GM19468 (cell line): ENCODE measurements at regions not wholly inside any gene's neighbourhood (a gene's known extent, or its start where the extent isn't known, plus 50 kb on each side); places are given as distances from the start of the nearest gene placed in this dataset.
"Not testable (repeated sequence)": the region's sequence is repeated elsewhere in the genome, so short reads cannot be mapped to it uniquely, and the experiment has no call there.

ENCODE experiments used
- ATAC-seq: cut with Tn5 transposase; IDR thresholded peaks from one replicate; pipeline ENCODE4 v1.9.1; 2021; ENCODE audit warnings: mild to moderate bottlenecking, moderate library complexity, moderate number of reproducible peaks; ENCODE audit not compliant: unreplicated experiment; ENCODE audit errors: extremely low read depth

GRCh38 chr3:76495216-76495615, 544.7 kb upstream of the ROBO2 start:
- no peak for ATAC-seq

- no peak for ATAC-seq
Measured at GRCh38 chr3:76497636-76498035, 542.3 kb upstream of the ROBO2 start.

GRCh38 chr3:76500746-76501275, 539.1 kb upstream of the ROBO2 start:
- no peak for ATAC-seq

GRCh38 chr3:76501315-76501714, 538.6 kb upstream of the ROBO2 start:
- no peak for ATAC-seq

- ATAC-seq, result no peak
Measured at GRCh38 chr3:76502076-76502475, 537.8 kb upstream of the ROBO2 start.

- ATAC-seq, result no peak
Measured at GRCh38 chr3:76505202-76505845, 534.6 kb upstream of the ROBO2 start.

GRCh38 chr3:76509179-76509830, 530.6 kb upstream of the ROBO2 start:
- no peak for ATAC-seq

- ATAC-seq, result no peak
Measured at GRCh38 chr3:76514836-76515235, 525.1 kb upstream of the ROBO2 start.

- no peak for ATAC-seq
Measured at GRCh38 chr3:76523337-76523736, 516.6 kb upstream of the ROBO2 start.

- ATAC-seq, result no peak
Measured at GRCh38 chr3:76525726-76526125, 514.2 kb upstream of the ROBO2 start.

- no peak for ATAC-seq
Measured at GRCh38 chr3:76527773-76528172, 512.1 kb upstream of the ROBO2 start.

GRCh38 chr3:76532158-76532822, 507.6 kb upstream of the ROBO2 start:
- no peak for ATAC-seq

GRCh38 chr3:76533710-76534109, 506.2 kb upstream of the ROBO2 start:
- ATAC-seq, result not testable (repeated sequence)

GRCh38 chr3:76537857-76538256, 502.0 kb upstream of the ROBO2 start:
- not testable (repeated sequence) for ATAC-seq

- ATAC-seq, result no peak
Measured at GRCh38 chr3:76547674-76548073, 492.2 kb upstream of the ROBO2 start.

GRCh38 chr3:76550522-76551201, 489.2 kb upstream of the ROBO2 start:
- ATAC-seq, result no peak

- ATAC-seq, result no peak
Measured at GRCh38 chr3:76551739-76552138, 488.2 kb upstream of the ROBO2 start.

- ATAC-seq, result no peak
Measured at GRCh38 chr3:76552653-76553052, 487.2 kb upstream of the ROBO2 start.

- ATAC-seq, result no peak
Measured at GRCh38 chr3:76554707-76555106, 485.2 kb upstream of the ROBO2 start.

- no peak for ATAC-seq
Measured at GRCh38 chr3:76561494-76562236, 478.2 kb upstream of the ROBO2 start.
